Fibroblast of the aortic adventitia (primary cell): ENCODE measurements at regions not wholly inside any gene's neighbourhood (a gene's known extent, or its start where the extent isn't known, plus 50 kb on each side); places are given as distances from the start of the nearest gene placed in this dataset.

Source experiments
- DNase-seq: peaks from one replicate; pipeline ENCODE4 v3.0.0-alpha.2; 2010; ENCODE audit warnings: low read depth
- H3K4me3 ChIP-seq: 2 replicates; pipeline ENCODE4 v1.5.1; 2011; ENCODE audit warnings: low read depth, mild to moderate bottlenecking, control low read depth, low read length, moderate library complexity
- CTCF ChIP-seq: IDR thresholded peaks from 2 replicates; pipeline ENCODE4 v1.5.1; 2011; ENCODE audit warnings: mild to moderate bottlenecking, low read length, control low read depth, inconsistent platforms; ENCODE audit not compliant: insufficient read depth

GRCh38 chr1:81118550-81118949 lies 682.2 kb upstream of the ADGRL2 start:
- no peak for TF ChIP-seq CTCF
- peak; percentile 25 for DNase-seq
- no peak overlapping the region for H3K4me3 ChIP-seq

GRCh38 chr1:81115422-81115821 lies 685.3 kb upstream of the ADGRL2 start:
- no peak for TF ChIP-seq CTCF
- DNase-seq, result no peak
- no peak overlapping the region for H3K4me3 ChIP-seq

GRCh38 chr1:81114191-81114590 lies 686.5 kb upstream of the ADGRL2 start:
- no peak overlapping the region for H3K4me3 ChIP-seq
- peak; percentile 16 for DNase-seq
- no peak for TF ChIP-seq CTCF

- peak; percentile 71 for DNase-seq
- no peak for TF ChIP-seq CTCF
- no peak overlapping the region for H3K4me3 ChIP-seq
Measured at GRCh38 chr1:81113688-81114087, 687.0 kb upstream of the ADGRL2 start.

- no peak for TF ChIP-seq CTCF
- DNase-seq, result peak; percentile 59
- no peak overlapping the region for H3K4me3 ChIP-seq
Measured at GRCh38 chr1:81111818-81112217, 688.9 kb upstream of the ADGRL2 start.

GRCh38 chr1:81109038-81109437 lies 691.7 kb upstream of the ADGRL2 start:
- no peak overlapping the region for H3K4me3 ChIP-seq
- no peak for DNase-seq
- TF ChIP-seq CTCF, result no peak

GRCh38 chr1:81097860-81098259 lies 702.9 kb upstream of the ADGRL2 start:
- H3K4me3 ChIP-seq, result no peak overlapping the region
- no peak for DNase-seq
- TF ChIP-seq CTCF, result no peak
